ENCODE measurements at regions not wholly inside any gene's neighbourhood (a gene's known extent, or its start where the extent isn't known, plus 50 kb on each side); places are given as distances from the start of the nearest gene placed in this dataset.

- no peak for TF ChIP-seq TAF1 (IDR thresholded peaks at IDR 0.05; ENCODE audit: low read depth)
- TF ChIP-seq CEBPB (IDR thresholded peaks at IDR 0.05) = no peak
- no peak for TF ChIP-seq FOXM1 (IDR thresholded peaks at IDR 0.05; ENCODE audit: borderline replicate concordance, low read depth)
- TF ChIP-seq, protein P1, sequence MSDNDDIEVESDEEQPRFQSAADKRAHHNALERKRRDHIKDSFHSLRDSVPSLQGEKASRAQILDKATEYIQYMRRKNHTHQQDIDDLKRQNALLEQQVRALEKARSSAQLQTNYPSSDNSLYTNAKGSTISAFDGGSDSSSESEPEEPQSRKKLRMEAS (IDR thresholded peaks at IDR 0.05) = no peak
- TF ChIP-seq, protein P2, sequence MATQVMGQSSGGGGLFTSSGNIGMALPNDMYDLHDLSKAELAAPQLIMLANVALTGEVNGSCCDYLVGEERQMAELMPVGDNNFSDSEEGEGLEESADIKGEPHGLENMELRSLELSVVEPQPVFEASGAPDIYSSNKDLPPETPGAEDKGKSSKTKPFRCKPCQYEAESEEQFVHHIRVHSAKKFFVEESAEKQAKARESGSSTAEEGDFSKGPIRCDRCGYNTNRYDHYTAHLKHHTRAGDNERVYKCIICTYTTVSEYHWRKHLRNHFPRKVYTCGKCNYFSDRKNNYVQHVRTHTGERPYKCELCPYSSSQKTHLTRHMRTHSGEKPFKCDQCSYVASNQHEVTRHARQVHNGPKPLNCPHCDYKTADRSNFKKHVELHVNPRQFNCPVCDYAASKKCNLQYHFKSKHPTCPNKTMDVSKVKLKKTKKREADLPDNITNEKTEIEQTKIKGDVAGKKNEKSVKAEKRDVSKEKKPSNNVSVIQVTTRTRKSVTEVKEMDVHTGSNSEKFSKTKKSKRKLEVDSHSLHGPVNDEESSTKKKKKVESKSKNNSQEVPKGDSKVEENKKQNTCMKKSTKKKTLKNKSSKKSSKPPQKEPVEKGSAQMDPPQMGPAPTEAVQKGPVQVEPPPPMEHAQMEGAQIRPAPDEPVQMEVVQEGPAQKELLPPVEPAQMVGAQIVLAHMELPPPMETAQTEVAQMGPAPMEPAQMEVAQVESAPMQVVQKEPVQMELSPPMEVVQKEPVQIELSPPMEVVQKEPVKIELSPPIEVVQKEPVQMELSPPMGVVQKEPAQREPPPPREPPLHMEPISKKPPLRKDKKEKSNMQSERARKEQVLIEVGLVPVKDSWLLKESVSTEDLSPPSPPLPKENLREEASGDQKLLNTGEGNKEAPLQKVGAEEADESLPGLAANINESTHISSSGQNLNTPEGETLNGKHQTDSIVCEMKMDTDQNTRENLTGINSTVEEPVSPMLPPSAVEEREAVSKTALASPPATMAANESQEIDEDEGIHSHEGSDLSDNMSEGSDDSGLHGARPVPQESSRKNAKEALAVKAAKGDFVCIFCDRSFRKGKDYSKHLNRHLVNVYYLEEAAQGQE (IDR thresholded peaks at IDR 0.05; ENCODE audit: low read depth) = no peak
- TF ChIP-seq USF1 (IDR thresholded peaks at IDR 0.05) = no peak
- peak; percentile 14; the same call in 1 of the 2 replicates for TF ChIP-seq RAD21 (IDR thresholded peaks at IDR 0.05; ENCODE audit: low read depth)
- no peak for TF ChIP-seq EP300 (IDR thresholded peaks at IDR 0.05; ENCODE audit: borderline replicate concordance)
- no peak for TF ChIP-seq ZBTB7A (IDR thresholded peaks at IDR 0.05; ENCODE audit: low read depth)
- no peak for TF ChIP-seq CREB1 (IDR thresholded peaks at IDR 0.05; ENCODE audit: low read depth)
- no peak for TF ChIP-seq TEAD4 (IDR thresholded peaks at IDR 0.05)
- no peak for TF ChIP-seq TCF12 (IDR thresholded peaks at IDR 0.05; ENCODE audit: low read depth)
Observed at GRCh38 chr7:18361756-18362155, 133.8 kb upstream of the HDAC9 start.

Data from Ishikawa (cell line).